ENCODE measurements at regions not wholly inside any gene's neighbourhood (a gene's known extent, or its start where the extent isn't known, plus 50 kb on each side); places are given as distances from the start of the nearest gene placed in this dataset.
A peak's percentile ranks its signal among the peaks of the same experiment; 100 is the strongest.

DNA sequence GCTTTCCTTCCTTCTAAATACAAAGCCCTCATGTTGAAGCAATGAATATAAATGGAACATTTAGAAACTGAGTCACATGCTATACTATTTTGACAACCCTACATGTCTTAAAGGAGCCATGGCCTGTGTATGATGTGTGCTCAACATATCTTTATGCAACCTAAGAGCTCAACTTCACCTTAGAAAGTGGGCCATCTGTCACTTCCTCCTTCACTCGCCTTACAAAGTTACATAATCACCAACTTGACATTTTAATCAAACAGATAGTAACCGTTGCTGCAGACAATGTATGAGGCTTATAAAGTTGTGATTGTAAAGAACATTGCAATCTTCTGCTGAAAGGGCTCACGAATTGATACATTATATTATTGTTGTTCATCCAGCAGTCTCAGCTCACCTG lies 163.6 kb downstream of the SERPINI1 start:
- no peak overlapping the region for H2AK5ac ChIP-seq (ENCODE audit: low read depth, low read length)
- no peak overlapping the region for H3K9ac ChIP-seq (ENCODE audit: low read depth, low read length, poor library complexity)
- no peak overlapping the region for H3K4me2 ChIP-seq (ENCODE audit: insufficient read depth, low read length, poor library complexity, severe bottlenecking)
- no peak overlapping the region for H3K23ac ChIP-seq (ENCODE audit: low read depth, low read length, poor library complexity)
- no peak overlapping the region for H4K8ac ChIP-seq (ENCODE audit: low read depth, low read length)
- H3K4ac ChIP-seq (ENCODE audit: low read length), result no peak overlapping the region
- H3K4me1 ChIP-seq (ENCODE audit: control insufficient read depth in 2 of 2, insufficient read depth in 1 of 2, low read depth in 1 of 2, low read length in 2 of 2), result peaks cover 2 to 12% of the 10 kb centered on the region in 2 donors
- H3K9me3 ChIP-seq (replicated peaks in 1 of 2; ENCODE audit: control insufficient read depth in 2 of 2, insufficient read depth in 1 of 2, low read depth in 1 of 2, low read length in 2 of 2), result no peaks in the 10 kb centered on the region
- H2BK12ac ChIP-seq (ENCODE audit: low read length), result no peak overlapping the region
- no peaks in the 10 kb centered on the region for H3K27me3 ChIP-seq (ENCODE audit: control insufficient read depth in 3 of 3, insufficient read depth in 3 of 3, low read depth in 1 of 3, low read length in 3 of 3)
- no peak overlapping the region for H3K14ac ChIP-seq (ENCODE audit: low read length)
- H3K27ac ChIP-seq (replicated peaks; ENCODE audit: low read length), result no peak overlapping the region
- no peak overlapping the region for H2BK5ac ChIP-seq (ENCODE audit: low read length)
- H4K91ac ChIP-seq (ENCODE audit: low read depth, low read length, poor library complexity), result no peak overlapping the region
- no peak for DNase-seq (ENCODE audit: low spot score)
- H2AFZ ChIP-seq (ENCODE audit: low read length), result no peak overlapping the region
- no CpG with 5 or more reads among the region's 3 CpGs for WGBS, 2 donors (ENCODE audit: extremely low coverage in 2 of 2, insufficient read length in 2 of 2, insufficient replicate concordance in 1 of 2)
- no peak overlapping the region for H2BK15ac ChIP-seq (ENCODE audit: low read length)
- H2BK120ac ChIP-seq (ENCODE audit: low read depth, low read length), result no peak overlapping the region
- no peaks in the 10 kb centered on the region for H3K36me3 ChIP-seq (replicated peaks in 1 of 2; ENCODE audit: control insufficient read depth in 2 of 2, insufficient read depth in 2 of 2, low read length in 2 of 2)
- no peaks in the 10 kb centered on the region for H3K79me1 ChIP-seq (ENCODE audit: low read depth, low read length)
- no peak overlapping the region for H3K4me3 ChIP-seq (ENCODE audit: low read length in 2 of 2)
- no peak overlapping the region for H3K18ac ChIP-seq (ENCODE audit: low read length)

- H3K14ac ChIP-seq (ENCODE audit: low read length), result no peak overlapping the region
- no peak for DNase-seq (ENCODE audit: low spot score)
- H4K8ac ChIP-seq (ENCODE audit: low read depth, low read length), result no peak overlapping the region
- H3K9me3 ChIP-seq (replicated peaks in 1 of 2; ENCODE audit: control insufficient read depth in 2 of 2, insufficient read depth in 1 of 2, low read depth in 1 of 2, low read length in 2 of 2), result no peaks in the 10 kb centered on the region
- H2AK5ac ChIP-seq (ENCODE audit: low read depth, low read length), result no peak overlapping the region
- H3K4me2 ChIP-seq (ENCODE audit: insufficient read depth, low read length, poor library complexity, severe bottlenecking), result no peak overlapping the region
- no peak overlapping the region for H4K91ac ChIP-seq (ENCODE audit: low read depth, low read length, poor library complexity)
- H3K27me3 ChIP-seq (ENCODE audit: control insufficient read depth in 3 of 3, insufficient read depth in 3 of 3, low read depth in 1 of 3, low read length in 3 of 3), result no peaks in the 10 kb centered on the region
- no peak overlapping the region for H2BK15ac ChIP-seq (ENCODE audit: low read length)
- no peaks in the 10 kb centered on the region for H3K36me3 ChIP-seq (replicated peaks in 1 of 2; ENCODE audit: control insufficient read depth in 2 of 2, insufficient read depth in 2 of 2, low read length in 2 of 2)
- no peak overlapping the region for H3K23ac ChIP-seq (ENCODE audit: low read depth, low read length, poor library complexity)
- H3K4me3 ChIP-seq (ENCODE audit: low read length in 2 of 2), result no peak overlapping the region
- no peak overlapping the region for H3K18ac ChIP-seq (ENCODE audit: low read length)
- peaks cover 2 to 12% of the 10 kb centered on the region in 2 donors for H3K4me1 ChIP-seq (ENCODE audit: control insufficient read depth in 2 of 2, insufficient read depth in 1 of 2, low read depth in 1 of 2, low read length in 2 of 2)
- no peak overlapping the region for H3K9ac ChIP-seq (ENCODE audit: low read depth, low read length, poor library complexity)
- no peak overlapping the region for H2BK12ac ChIP-seq (ENCODE audit: low read length)
- H2AFZ ChIP-seq (ENCODE audit: low read length), result no peak overlapping the region
- H3K79me1 ChIP-seq (ENCODE audit: low read depth, low read length), result no peaks in the 10 kb centered on the region
- no peak overlapping the region for H2BK5ac ChIP-seq (ENCODE audit: low read length)
- no peak overlapping the region for H3K4ac ChIP-seq (ENCODE audit: low read length)
- H3K27ac ChIP-seq (replicated peaks; ENCODE audit: low read length), result no peak overlapping the region
- no peak overlapping the region for H2BK120ac ChIP-seq (ENCODE audit: low read depth, low read length)
Measured at GRCh38 chr3:167898091-167898490, 162.6 kb downstream of the SERPINI1 start.

- no peak overlapping the region for H3K18ac ChIP-seq (ENCODE audit: low read length)
- no peak overlapping the region for H2AK5ac ChIP-seq (ENCODE audit: low read depth, low read length)
- no peak overlapping the region for H3K4ac ChIP-seq (ENCODE audit: low read length)
- H4K8ac ChIP-seq (ENCODE audit: low read depth, low read length), result no peak overlapping the region
- DNase-seq (ENCODE audit: low spot score), result peak; percentile 78
- H3K27ac ChIP-seq (replicated peaks; ENCODE audit: low read length), result no peak overlapping the region
- no peak overlapping the region for H3K23ac ChIP-seq (ENCODE audit: low read depth, low read length, poor library complexity)
- H3K27me3 ChIP-seq (ENCODE audit: control insufficient read depth in 3 of 3, insufficient read depth in 3 of 3, low read depth in 1 of 3, low read length in 3 of 3), result no peaks in the 10 kb centered on the region
- H3K79me1 ChIP-seq (ENCODE audit: low read depth, low read length), result no peaks in the 10 kb centered on the region
- H2BK120ac ChIP-seq (ENCODE audit: low read depth, low read length), result no peak overlapping the region
- no peaks in the 10 kb centered on the region for H3K9me3 ChIP-seq (replicated peaks in 1 of 2; ENCODE audit: control insufficient read depth in 2 of 2, insufficient read depth in 1 of 2, low read depth in 1 of 2, low read length in 2 of 2)
- no peak overlapping the region for H2BK15ac ChIP-seq (ENCODE audit: low read length)
- no peak overlapping the region for H4K91ac ChIP-seq (ENCODE audit: low read depth, low read length, poor library complexity)
- H3K4me2 ChIP-seq (ENCODE audit: insufficient read depth, low read length, poor library complexity, severe bottlenecking), result no peak overlapping the region
- no peak overlapping the region for H2BK12ac ChIP-seq (ENCODE audit: low read length)
- no peak overlapping the region for H3K9ac ChIP-seq (ENCODE audit: low read depth, low read length, poor library complexity)
- H3K4me1 ChIP-seq (ENCODE audit: control insufficient read depth in 2 of 2, insufficient read depth in 1 of 2, low read depth in 1 of 2, low read length in 2 of 2), result peaks cover 2 to 12% of the 10 kb centered on the region in 2 donors
- H2AFZ ChIP-seq (ENCODE audit: low read length), result no peak overlapping the region
- no peak overlapping the region for H2BK5ac ChIP-seq (ENCODE audit: low read length)
- no CpG with 5 or more reads among the region's 4 CpGs for WGBS, 2 donors (ENCODE audit: extremely low coverage in 2 of 2, insufficient read length in 2 of 2, insufficient replicate concordance in 1 of 2)
- no peak overlapping the region for H3K14ac ChIP-seq (ENCODE audit: low read length)
- no peaks in the 10 kb centered on the region for H3K36me3 ChIP-seq (replicated peaks in 1 of 2; ENCODE audit: control insufficient read depth in 2 of 2, insufficient read depth in 2 of 2, low read length in 2 of 2)
- no peak overlapping the region for H3K4me3 ChIP-seq (ENCODE audit: low read length in 2 of 2)
Measured at GRCh38 chr3:167895684-167896083, 160.2 kb downstream of the SERPINI1 start.

DNA sequence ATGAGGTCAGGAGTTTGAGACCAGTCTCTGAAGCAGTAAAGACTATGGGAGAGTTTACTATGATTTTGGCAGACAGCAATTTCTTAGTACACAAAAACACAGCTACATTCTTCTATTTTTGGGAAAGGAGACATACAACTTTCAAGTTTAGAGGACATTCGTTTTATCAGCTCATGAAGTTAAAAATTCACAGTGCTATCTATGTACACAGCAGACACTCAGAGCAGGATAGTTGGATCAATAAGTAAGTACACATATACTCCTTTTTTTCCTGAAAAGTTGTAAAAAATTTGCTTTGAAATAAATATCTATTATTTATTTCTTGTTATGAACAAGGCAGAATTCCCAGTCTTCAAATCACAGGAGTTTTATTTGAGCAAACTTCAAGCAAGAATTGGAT lies 159.7 kb downstream of the SERPINI1 start:
- Histone ChIP-seq H4K91ac (ENCODE audit: low read depth, low read length, poor library complexity) (no peak overlapping the region), H3K9ac (ENCODE audit: low read depth, low read length, poor library complexity) (no peak overlapping the region), H2BK5ac (ENCODE audit: low read length) (no peak overlapping the region), H3K36me3 (replicated peaks in 1 of 2; ENCODE audit: control insufficient read depth in 2 of 2, insufficient read depth in 2 of 2, low read length in 2 of 2) (no peaks in the 10 kb centered on the region), H2BK120ac (ENCODE audit: low read depth, low read length) (no peak overlapping the region), H2BK12ac (ENCODE audit: low read length) (no peak overlapping the region), H2AFZ (ENCODE audit: low read length) (no peak overlapping the region), H3K18ac (ENCODE audit: low read length) (no peak overlapping the region), H2AK5ac (ENCODE audit: low read depth, low read length) (no peak overlapping the region), H3K4ac (ENCODE audit: low read length) (no peak overlapping the region), H3K14ac (ENCODE audit: low read length) (no peak overlapping the region), H3K4me2 (ENCODE audit: insufficient read depth, low read length, poor library complexity, severe bottlenecking) (no peak overlapping the region), H3K27me3 (ENCODE audit: control insufficient read depth in 3 of 3, insufficient read depth in 3 of 3, low read depth in 1 of 3, low read length in 3 of 3) (no peaks in the 10 kb centered on the region), H3K4me1 (ENCODE audit: control insufficient read depth in 2 of 2, insufficient read depth in 1 of 2, low read depth in 1 of 2, low read length in 2 of 2) (peaks cover 2 to 12% of the 10 kb centered on the region in 2 donors), H3K4me3 (ENCODE audit: low read length in 2 of 2) (no peak overlapping the region), H2BK15ac (ENCODE audit: low read length) (no peak overlapping the region), H3K27ac (replicated peaks; ENCODE audit: low read length) (no peak overlapping the region), H4K8ac (ENCODE audit: low read depth, low read length) (no peak overlapping the region), H3K79me1 (ENCODE audit: low read depth, low read length) (no peaks in the 10 kb centered on the region), H3K9me3 (replicated peaks in 1 of 2; ENCODE audit: control insufficient read depth in 2 of 2, insufficient read depth in 1 of 2, low read depth in 1 of 2, low read length in 2 of 2) (no peaks in the 10 kb centered on the region), H3K23ac (ENCODE audit: low read depth, low read length, poor library complexity) (no peak overlapping the region)
- DNase-seq (ENCODE audit: low spot score), result no peak
- no CpG with 5 or more reads among the region's 1 CpG for WGBS, 2 donors (ENCODE audit: extremely low coverage in 2 of 2, insufficient read length in 2 of 2, insufficient replicate concordance in 1 of 2)

Data from neuronal stem cell (in vitro differentiated cells).